GM23338 (cell line): ENCODE measurements at regions not wholly inside any gene's neighbourhood (a gene's known extent, or its start where the extent isn't known, plus 50 kb on each side); places are given as distances from the start of the nearest gene placed in this dataset.

Source experiments
- ATAC-seq: fragments of 200-7000 bp; cut with Tn5 transposase; 3 replicates; pipeline ENCODE4 v1.9.1; 2020
- DNase-seq: peaks from one replicate; pipeline ENCODE4 v3.0.0-alpha.2; 2015; ENCODE audit warnings: low spot score
- H2AFZ ChIP-seq: fragments of 200-600 bp; sonication (generic); 2 replicates; pipeline ENCODE4 v1.8.0; 2016; ENCODE audit warnings: antibody characterized with exemption, mild to moderate bottlenecking, moderate library complexity
- H3F3A ChIP-seq: fragments of 200-600 bp; sonication (generic); replicated peaks from 2 replicates; pipeline ENCODE4 v1.8.0; 2017; ENCODE audit warnings: antibody characterized with exemption, mixed run types, low read depth
- H3K27ac ChIP-seq: fragments of 200-600 bp; sonication (generic); 2 replicates; pipeline ENCODE4 v1.6.1; 2016; ENCODE audit warnings: low read depth
- H3K27me3 ChIP-seq: fragments of 200-600 bp; sonication (generic); 2 replicates; pipeline ENCODE4 v1.8.0; 2016; ENCODE audit warnings: mild to moderate bottlenecking, mixed run types, moderate library complexity; ENCODE audit not compliant: insufficient read depth
- H3K36me3 ChIP-seq: fragments of 200-600 bp; sonication (generic); 2 replicates; pipeline ENCODE4 v1.8.0; 2016; ENCODE audit warnings: mild to moderate bottlenecking; ENCODE audit not compliant: insufficient read depth
- H3K4me1 ChIP-seq: fragments of 200-600 bp; sonication (generic); 2 replicates; pipeline ENCODE4 v1.8.0; 2016; ENCODE audit warnings: mild to moderate bottlenecking, moderate library complexity; ENCODE audit not compliant: insufficient read depth
- H3K4me2 ChIP-seq: fragments of 200-600 bp; sonication (generic); 2 replicates; pipeline ENCODE4 v1.7.1; 2017; ENCODE audit warnings: mixed run types
- H3K4me3 ChIP-seq: fragments of 200-600 bp; sonication (generic); 2 replicates; pipeline ENCODE4 v1.6.1; 2016; ENCODE audit warnings: mixed run types
- H3K79me2 ChIP-seq: fragments of 200-600 bp; sonication (generic); replicated peaks from 2 replicates; pipeline ENCODE4 v1.8.0; 2017; ENCODE audit warnings: mild to moderate bottlenecking; ENCODE audit not compliant: insufficient read depth
- H3K9me2 ChIP-seq: fragments of 200-600 bp; sonication (generic); 2 replicates; pipeline ENCODE4 v1.8.0; 2017; ENCODE audit not compliant: insufficient read depth
- H4K20me1 ChIP-seq: fragments of 200-600 bp; sonication (generic); replicated peaks from 2 replicates; pipeline ENCODE4 v1.8.0; 2017; ENCODE audit warnings: mild to moderate bottlenecking; ENCODE audit not compliant: insufficient read depth
- H3K27ac Mint-ChIP-seq: 2 replicates; pipeline ENCODE4 v1.8.0; 2020; ENCODE audit warnings: inconsistent platforms, mild to moderate bottlenecking, moderate library complexity, mixed read lengths
- H3K27me3 Mint-ChIP-seq: 3 replicates; pipeline ENCODE4 v1.8.0; 2022; ENCODE audit warnings: low read depth, mild to moderate bottlenecking, moderate library complexity, mixed read lengths, inconsistent platforms; ENCODE audit not compliant: insufficient read depth, poor library complexity
- H3K36me3 Mint-ChIP-seq: 3 replicates; pipeline ENCODE4 v1.8.0; 2021; ENCODE audit warnings: low read depth, mild to moderate bottlenecking, inconsistent platforms, moderate library complexity, mixed read lengths
- H3K4me1 Mint-ChIP-seq: 3 replicates; pipeline ENCODE4 v1.8.0; 2020; ENCODE audit warnings: mild to moderate bottlenecking, inconsistent platforms, mixed read lengths
- H3K4me3 Mint-ChIP-seq: 3 replicates; pipeline ENCODE4 v1.8.0; 2021; ENCODE audit warnings: moderate library complexity, mild to moderate bottlenecking, inconsistent platforms, mixed read lengths
- H3K9me3 Mint-ChIP-seq: 3 replicates; pipeline ENCODE4 v1.8.0; 2020; ENCODE audit warnings: moderate library complexity, mild to moderate bottlenecking, inconsistent platforms, mixed read lengths
- CREB1 ChIP-seq: fragments of 250-450 bp; sonication (Bioruptor Pico); IDR thresholded peaks from 2 replicates; pipeline ENCODE4 v1.5.0; 2020; ENCODE audit warnings: low read depth, mild to moderate bottlenecking, moderate library complexity
- ETS1 ChIP-seq: IDR thresholded peaks from 2 replicates; pipeline ENCODE4 v1.6.1; 2016; ENCODE audit warnings: antibody characterized with exemption
- EZH2 ChIP-seq: fragments of 200-600 bp; sonication (generic); IDR thresholded peaks from one replicate; pipeline ENCODE4 v1.8.0; 2017; ENCODE audit warnings: antibody characterized with exemption, mild to moderate bottlenecking, low read depth; ENCODE audit not compliant: unreplicated experiment
- EZH2phosphoT487 ChIP-seq: fragments of 200-600 bp; sonication (generic); IDR thresholded peaks from one replicate; pipeline ENCODE4 v1.8.1; 2018; ENCODE audit warnings: antibody characterized with exemption; ENCODE audit not compliant: unreplicated experiment
- JUNB ChIP-seq: IDR thresholded peaks from one replicate; pipeline ENCODE4 v1.6.1; 2016; ENCODE audit warnings: antibody characterized with exemption; ENCODE audit not compliant: unreplicated experiment
- NANOG ChIP-seq: IDR thresholded peaks from 2 replicates; pipeline ENCODE4 v1.6.1; 2016; ENCODE audit warnings: antibody characterized with exemption, borderline replicate concordance
- REST ChIP-seq: IDR thresholded peaks from one replicate; pipeline ENCODE4 v1.6.1; 2018; ENCODE audit warnings: antibody characterized with exemption; ENCODE audit not compliant: unreplicated experiment
- STAT1 ChIP-seq: IDR thresholded peaks from one replicate; pipeline ENCODE4 v1.6.1; 2016; ENCODE audit warnings: antibody characterized with exemption; ENCODE audit not compliant: unreplicated experiment
- ZNF114 ChIP-seq: fragments of 250-450 bp; sonication (Bioruptor Pico); IDR thresholded peaks from 2 replicates; pipeline ENCODE4 v1.5.0; 2020; ENCODE audit warnings: mild to moderate bottlenecking, moderate library complexity
- ZNF331 ChIP-seq: fragments of 250-450 bp; sonication (Bioruptor Pico); IDR thresholded peaks from 2 replicates; pipeline ENCODE4 v1.5.0; 2020; ENCODE audit warnings: low read depth, mild to moderate bottlenecking, moderate library complexity
- ZNF462 ChIP-seq: fragments of 250-450 bp; sonication (Bioruptor Pico); IDR thresholded peaks from 2 replicates; pipeline ENCODE4 v1.5.0; 2020; ENCODE audit warnings: mild to moderate bottlenecking, moderate library complexity

- TF ChIP-seq REST: no peak
- TF ChIP-seq ZNF331 (CRISPR knock-in tag): no peak
- no peak for TF ChIP-seq ETS1
- no peak for TF ChIP-seq JUNB
- no peak for TF ChIP-seq ZNF114 (CRISPR knock-in tag)
- TF ChIP-seq CREB1 (CRISPR knock-in tag): no peak
Measured at GRCh38 chrY:12483394-12483793, 217.6 kb upstream of the USP9Y start (continued).

GRCh38 chrY:12490558-12491209 lies 210.3 kb upstream of the USP9Y start:
- no peaks in the 10 kb centered on the region; the same call in 2 of the 3 replicates for H3K36me3 Mint-ChIP-seq
- H3K27me3 Mint-ChIP-seq: peaks cover 3% of the 10 kb centered on the region
- ATAC-seq (no peak), DNase-seq (no peak)
- no peak overlapping the region for H3K4me3 Mint-ChIP-seq
- Histone ChIP-seq H3K79me2 (no peaks in the 10 kb centered on the region), H3K27me3 (no peaks in the 10 kb centered on the region), H3K4me1 (no peaks in the 10 kb centered on the region), H2AFZ (no peak overlapping the region), H3K36me3 (no peaks in the 10 kb centered on the region), H3F3A (no peaks in the 10 kb centered on the region), H3K27ac (no peak overlapping the region), H3K4me3 (no peak overlapping the region), H3K4me2 (no peak overlapping the region), H4K20me1 (no peaks in the 10 kb centered on the region), H3K9me2 (no peaks in the 10 kb centered on the region)
- peaks cover 18% of the 10 kb centered on the region for H3K9me3 Mint-ChIP-seq
- no peak overlapping the region for H3K27ac Mint-ChIP-seq
- no peaks in the 10 kb centered on the region for H3K4me1 Mint-ChIP-seq
- TF ChIP-seq NANOG (no peak), ZNF462 (CRISPR knock-in tag) (no peak), CREB1 (CRISPR knock-in tag) (no peak), STAT1 (no peak), JUNB (no peak), ZNF331 (CRISPR knock-in tag) (no peak), ETS1 (no peak), EZH2phosphoT487 (no peak), EZH2 (no peak), ZNF114 (CRISPR knock-in tag) (no peak)
